HTR-8/SVneo (cell line): ENCODE measurements at regions not wholly inside any gene's neighbourhood (a gene's known extent, or its start where the extent isn't known, plus 50 kb on each side); places are given as distances from the start of the nearest gene placed in this dataset.
A peak's percentile ranks its signal among the peaks of the same experiment; 100 is the strongest.
"Not testable (repeated sequence)": the region's sequence is repeated elsewhere in the genome, so short reads cannot be mapped to it uniquely, and the experiment has no call there.

Experiments
- DNase-seq: peaks from one replicate; pipeline ENCODE4 v3.0.0; 2011; ENCODE audit warnings: low spot score, mixed read lengths; ENCODE audit not compliant: insufficient read length
- FAIRE-seq: peaks from 2 replicates; lab custom pipeline; 2011; peaks lifted over from hg19 to GRCh38; lab: Jason Lieb, UNC

GRCh38 chr11:3307584-3307983 lies 71.4 kb downstream of the ZNF195 start:
- not testable (repeated sequence) for FAIRE-seq, DNase-seq

GRCh38 chr11:3301060-3301459 lies 68.8 kb upstream of the MRGPRE start:
- not testable (repeated sequence) for DNase-seq, FAIRE-seq

- peak; percentile 74 for FAIRE-seq
- DNase-seq: not testable (repeated sequence)
Observed at GRCh38 chr11:3300579-3300978, 68.4 kb upstream of the MRGPRE start.

- FAIRE-seq: not testable (repeated sequence)
Observed at GRCh38 chr11:3297834-3298233, 65.6 kb upstream of the MRGPRE start.

GRCh38 chr11:3290563-3290962 lies 58.3 kb upstream of the MRGPRE start:
- not testable (repeated sequence) for FAIRE-seq, DNase-seq

More at GRCh38 chr11:3297834-3298233, 65.6 kb upstream of the MRGPRE start:
- not testable (repeated sequence) for DNase-seq

- peak; percentile 83 for FAIRE-seq
- not testable (repeated sequence) for DNase-seq
Observed at GRCh38 chr11:3287326-3287905, 55.2 kb upstream of the MRGPRE start.

- FAIRE-seq, DNase-seq: not testable (repeated sequence)
Observed at GRCh38 chr11:3285261-3285660, 53.0 kb upstream of the MRGPRE start.

GRCh38 chr11:3284248-3284647 lies 52.0 kb upstream of the MRGPRE start:
- not testable (repeated sequence) for FAIRE-seq, DNase-seq

- not testable (repeated sequence) for FAIRE-seq, DNase-seq
Observed at GRCh38 chr11:3282692-3283091, 50.5 kb upstream of the MRGPRE start.
